HUES64 (cell line): ENCODE measurements at regions not wholly inside any gene's neighbourhood (a gene's known extent, or its start where the extent isn't known, plus 50 kb on each side); places are given as distances from the start of the nearest gene placed in this dataset.

ENCODE experiments used
- H3K27ac ChIP-seq: 2 replicates; pipeline ENCODE4 v1.7.0; 2013; ENCODE audit warnings: low read depth, low read length, inconsistent platforms
- H3K27me3 ChIP-seq: 2 replicates; pipeline ENCODE4 v1.6.1; 2013; ENCODE audit warnings: mild to moderate bottlenecking, low read length; ENCODE audit not compliant: insufficient read depth
- H3K36me3 ChIP-seq: 2 replicates; pipeline ENCODE4 v1.6.1; 2013; ENCODE audit warnings: mild to moderate bottlenecking, low read length; ENCODE audit not compliant: insufficient read depth
- H3K4me1 ChIP-seq: 2 replicates; pipeline ENCODE4 v1.6.1; 2013; ENCODE audit warnings: mild to moderate bottlenecking, low read length, moderate library complexity; ENCODE audit not compliant: insufficient read depth
- H3K4me3 ChIP-seq: 2 replicates; pipeline ENCODE4 v1.5.1; 2013; ENCODE audit warnings: mild to moderate bottlenecking, low read length, moderate library complexity
- H3K9ac ChIP-seq: 2 replicates; pipeline ENCODE4 v1.6.1; 2013; ENCODE audit warnings: mild to moderate bottlenecking, low read depth, low read length
- H3K9me3 ChIP-seq: 2 replicates; pipeline ENCODE4 v1.6.1; 2013; ENCODE audit warnings: low read depth, low read length; ENCODE audit not compliant: insufficient read depth
- WGBS: fragments of 150-250, 120-280 bp; methylation state at CpG from one replicate; pipeline ENCODE4 v1.1.7; 2013; ENCODE audit warnings: missing lambda C conversion rate; 5-methylcytosine and 5-hydroxymethylcytosine counted together

DNA sequence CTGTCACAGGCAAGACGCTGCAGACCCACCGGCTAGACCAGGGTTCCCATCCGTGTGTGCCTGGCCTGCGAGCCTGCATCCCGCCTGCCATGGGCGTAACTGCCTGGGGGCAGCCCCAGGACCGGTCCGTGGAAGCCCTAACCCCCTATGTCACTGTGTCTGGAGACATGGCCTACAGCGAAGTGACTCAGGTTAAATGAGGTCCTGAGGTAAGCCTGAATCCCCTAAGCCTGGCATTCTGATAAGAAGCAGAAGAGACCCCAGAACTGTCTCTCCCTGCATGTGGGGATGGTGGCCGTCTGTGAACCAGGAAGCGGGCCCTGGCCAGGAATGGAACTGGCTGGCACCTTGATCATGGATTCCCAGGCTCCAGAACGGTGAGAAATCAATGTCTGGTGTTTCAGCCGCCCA is 570.1 kb downstream of the BRD1 start:
- H3K4me1 ChIP-seq: no peaks in the 10 kb centered on the region
- no peak overlapping the region for H3K27ac ChIP-seq
- no peak overlapping the region for H3K9ac ChIP-seq
- H3K36me3 ChIP-seq: no peaks in the 10 kb centered on the region
- H3K27me3 ChIP-seq: no peaks in the 10 kb centered on the region
- H3K4me3 ChIP-seq: no peak overlapping the region
- no peaks in the 10 kb centered on the region for H3K9me3 ChIP-seq
- WGBS: 96% methylated on average over 13 of the region's 13 CpGs

DNA sequence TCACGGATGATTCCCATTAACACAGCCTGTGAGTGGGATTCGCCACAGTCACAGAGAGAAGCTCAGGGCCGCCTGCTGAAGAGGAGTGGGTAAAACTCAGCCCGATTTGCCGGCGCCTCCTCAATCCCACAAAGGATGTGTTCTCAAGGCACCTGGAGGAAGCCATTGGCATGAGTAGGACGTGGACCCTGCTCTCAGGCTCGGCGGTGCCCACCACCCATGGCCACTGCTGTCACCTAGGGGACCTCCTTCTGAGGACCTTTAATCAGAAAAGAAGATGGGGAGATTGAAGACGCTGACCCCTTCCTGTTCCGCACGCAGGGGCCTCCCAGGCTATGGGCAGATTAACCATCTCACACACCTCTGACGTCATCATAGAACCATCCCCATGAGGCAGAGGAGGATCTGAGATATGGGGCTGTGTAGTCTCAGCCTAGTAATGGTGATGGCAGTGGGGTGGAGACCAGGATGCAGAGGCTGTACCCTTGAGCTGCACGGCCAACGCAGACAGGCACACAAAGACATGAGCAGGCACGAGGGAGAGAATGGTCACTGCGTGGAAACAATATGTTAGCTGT is 571.8 kb downstream of the BRD1 start:
- 87% methylated on average over 16 of the region's 17 CpGs for WGBS

DNA sequence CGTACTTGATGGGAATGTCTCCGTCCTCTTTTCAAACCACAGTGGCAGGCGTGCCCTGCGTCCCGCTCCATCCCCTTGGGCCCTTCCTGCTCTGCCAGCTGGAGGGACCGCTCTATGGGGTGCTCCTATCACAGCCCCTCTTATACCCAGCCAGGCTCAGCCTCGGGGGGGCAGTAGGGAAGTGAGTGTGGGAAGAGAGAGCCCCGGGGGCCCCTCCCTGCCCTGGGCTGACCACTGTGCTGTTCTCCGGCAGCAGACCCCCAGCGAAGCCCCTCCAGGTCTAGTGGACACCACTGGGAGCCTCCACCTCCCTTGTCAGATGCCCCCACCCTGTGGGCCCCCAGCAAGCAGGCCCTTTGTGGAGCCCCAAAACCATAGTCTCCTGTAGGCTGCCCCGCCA is 572.5 kb downstream of the BRD1 start:
- H3K9me3 ChIP-seq: no peaks in the 10 kb centered on the region
- no peak overlapping the region for H3K27ac ChIP-seq
- H3K27me3 ChIP-seq: no peaks in the 10 kb centered on the region
- H3K4me1 ChIP-seq: no peaks in the 10 kb centered on the region
- WGBS: 91% methylated on average over 8 of the region's 11 CpGs
- H3K36me3 ChIP-seq: no peaks in the 10 kb centered on the region
- H3K9ac ChIP-seq: no peak overlapping the region
- no peak overlapping the region for H3K4me3 ChIP-seq

More for the DNA sequence above, 571.8 kb downstream of the BRD1 start:
- Histone ChIP-seq H3K36me3 (no peaks in the 10 kb centered on the region), H3K4me1 (no peaks in the 10 kb centered on the region), H3K9me3 (no peaks in the 10 kb centered on the region), H3K27me3 (no peaks in the 10 kb centered on the region), H3K27ac (no peak overlapping the region), H3K9ac (no peak overlapping the region), H3K4me3 (no peak overlapping the region)

DNA sequence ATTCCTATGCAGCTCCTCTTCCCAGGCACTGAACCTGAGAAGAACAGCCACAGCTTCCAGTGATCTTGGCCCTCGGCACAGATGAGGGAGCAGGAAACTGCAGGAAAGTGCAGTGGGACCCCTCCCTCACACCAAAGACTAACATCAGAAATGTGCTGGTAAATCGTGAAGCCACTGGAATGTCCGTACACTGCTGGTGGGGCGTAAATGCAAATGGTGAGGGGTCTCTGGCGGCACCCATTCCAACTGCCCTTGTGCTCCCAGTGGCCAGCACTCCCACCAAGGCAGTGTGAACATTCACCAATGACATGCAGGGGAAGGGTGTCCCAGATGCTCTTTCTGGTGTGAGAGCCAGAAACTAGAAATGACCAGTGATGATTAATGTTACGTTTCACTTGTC is 574.0 kb downstream of the BRD1 start:
- H3K4me1 ChIP-seq: no peaks in the 10 kb centered on the region
- H3K27ac ChIP-seq: no peak overlapping the region
- H3K36me3 ChIP-seq: no peaks in the 10 kb centered on the region
- H3K9ac ChIP-seq: no peak overlapping the region
- H3K27me3 ChIP-seq: no peaks in the 10 kb centered on the region
- WGBS: 96% methylated on average over 6 of the region's 6 CpGs
- no peak overlapping the region for H3K4me3 ChIP-seq
- H3K9me3 ChIP-seq: no peaks in the 10 kb centered on the region

DNA sequence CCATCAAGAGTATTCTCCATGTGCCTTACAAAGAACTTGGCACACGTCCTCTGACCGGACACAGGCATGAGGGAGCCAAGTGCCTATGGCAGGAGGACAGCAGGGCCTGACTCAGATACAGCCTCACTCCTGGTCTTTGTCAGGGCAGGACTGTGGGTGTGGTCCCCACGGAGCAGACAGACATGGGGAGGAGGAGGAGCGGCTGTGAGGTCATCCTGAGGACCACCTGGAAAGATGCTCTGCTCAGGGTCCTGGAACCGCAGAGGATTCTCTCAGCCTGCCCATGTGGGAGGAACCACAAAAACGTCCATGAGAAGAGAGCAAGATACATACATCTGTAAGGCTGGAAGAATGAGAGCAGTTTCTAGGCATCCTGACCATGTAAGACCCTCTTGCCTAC is 576.3 kb downstream of the BRD1 start:
- H3K36me3 ChIP-seq: no peaks in the 10 kb centered on the region
- H3K9ac ChIP-seq: no peak overlapping the region
- 82% methylated on average over 6 of the region's 6 CpGs for WGBS
- H3K4me3 ChIP-seq: no peak overlapping the region
- no peaks in the 10 kb centered on the region for H3K9me3 ChIP-seq
- no peaks in the 10 kb centered on the region for H3K27me3 ChIP-seq
- no peaks in the 10 kb centered on the region for H3K4me1 ChIP-seq
- H3K27ac ChIP-seq: no peak overlapping the region

DNA sequence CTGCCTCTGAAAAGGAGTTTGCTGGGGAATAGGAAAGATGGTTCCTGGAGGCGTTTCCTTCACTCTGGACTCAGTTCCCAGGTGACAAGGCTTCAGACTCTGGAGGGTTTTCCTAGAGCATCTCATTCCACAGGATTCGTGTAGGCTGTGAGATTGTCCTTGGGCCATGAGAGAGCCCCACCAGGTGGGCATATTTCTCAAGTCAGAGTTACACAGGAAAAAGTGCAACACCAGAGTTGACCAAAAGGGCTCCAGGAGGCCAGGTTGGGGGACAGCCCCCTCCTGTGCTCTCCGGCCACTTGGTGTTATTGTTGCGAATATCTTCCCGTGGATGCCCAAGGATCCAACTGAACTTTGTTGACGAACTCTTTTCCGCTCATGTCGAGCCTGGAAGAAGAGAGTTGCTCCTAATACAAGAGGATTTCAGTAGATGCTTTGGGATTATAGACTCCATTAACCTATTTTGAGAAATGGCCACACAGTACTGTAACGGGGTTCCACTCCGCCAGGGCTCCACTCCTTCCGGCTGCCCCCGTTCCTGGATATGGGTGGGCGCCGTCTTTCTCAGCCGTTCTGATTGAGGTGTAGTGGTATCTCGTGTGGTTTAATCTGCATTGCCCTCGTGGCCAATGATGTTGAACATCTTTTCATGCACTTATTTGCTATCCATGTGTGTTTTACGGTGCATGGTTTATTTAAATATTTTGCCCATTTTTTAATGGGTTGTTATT is 580.3 kb downstream of the BRD1 start:
- Histone ChIP-seq H3K9me3 (no peaks in the 10 kb centered on the region), H3K9ac (no peak overlapping the region), H3K36me3 (no peaks in the 10 kb centered on the region), H3K4me3 (no peak overlapping the region), H3K27me3 (no peaks in the 10 kb centered on the region), H3K4me1 (no peaks in the 10 kb centered on the region), H3K27ac (no peak overlapping the region)
- 94% methylated on average over 17 of the region's 18 CpGs for WGBS

DNA sequence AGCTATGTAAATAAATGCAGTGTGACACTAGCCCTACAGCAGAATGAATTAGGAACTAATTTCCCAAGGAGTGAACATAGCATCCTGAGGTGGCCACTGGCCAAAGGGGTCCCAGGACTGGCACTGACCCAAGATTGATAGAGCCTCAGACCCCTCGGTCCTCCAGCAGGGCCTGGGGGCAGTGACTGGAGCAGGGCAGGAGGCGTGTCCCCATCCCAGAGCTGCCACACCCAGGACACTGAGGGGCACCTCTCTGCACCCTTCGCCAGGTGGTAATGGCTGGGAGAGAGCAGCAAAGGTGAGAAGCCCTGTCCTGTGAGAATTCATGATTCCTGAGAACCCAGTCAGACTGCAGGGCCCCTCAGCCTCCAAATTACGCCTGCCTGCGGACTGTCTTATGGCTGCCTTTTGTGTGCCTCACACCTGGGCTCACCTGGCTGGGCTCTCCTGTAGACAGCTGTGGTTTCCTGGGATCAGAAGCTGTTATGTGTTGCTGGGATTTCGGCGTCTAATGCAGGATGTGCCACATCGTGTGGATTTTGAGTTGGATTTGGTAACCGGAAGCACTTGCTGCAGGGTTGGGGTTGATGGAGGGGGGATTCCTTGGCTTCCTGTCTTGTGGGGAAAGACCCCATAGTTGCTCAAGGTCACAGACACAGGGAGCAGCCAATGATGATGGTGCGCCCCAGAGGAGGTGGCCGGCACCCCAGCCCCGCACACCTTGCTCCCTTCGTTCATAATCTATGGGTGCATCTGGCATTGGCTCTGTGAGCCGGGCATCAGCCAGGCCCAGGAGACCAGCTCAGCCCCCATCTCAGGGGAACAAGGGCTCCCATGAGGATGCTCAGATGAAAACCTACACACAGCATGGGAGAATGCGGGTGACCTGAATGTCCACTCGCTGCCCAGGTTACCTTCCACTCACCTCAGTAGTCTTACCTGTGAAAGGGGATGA is 582.9 kb downstream of the BRD1 start:
- no peaks in the 10 kb centered on the region for H3K4me1 ChIP-seq
- 94% methylated on average over 16 of the region's 16 CpGs for WGBS
- H3K9ac ChIP-seq: no peak overlapping the region
- H3K27ac ChIP-seq: no peak overlapping the region
- H3K9me3 ChIP-seq: no peaks in the 10 kb centered on the region
- no peaks in the 10 kb centered on the region for H3K36me3 ChIP-seq
- H3K4me3 ChIP-seq: no peak overlapping the region
- no peaks in the 10 kb centered on the region for H3K27me3 ChIP-seq

DNA sequence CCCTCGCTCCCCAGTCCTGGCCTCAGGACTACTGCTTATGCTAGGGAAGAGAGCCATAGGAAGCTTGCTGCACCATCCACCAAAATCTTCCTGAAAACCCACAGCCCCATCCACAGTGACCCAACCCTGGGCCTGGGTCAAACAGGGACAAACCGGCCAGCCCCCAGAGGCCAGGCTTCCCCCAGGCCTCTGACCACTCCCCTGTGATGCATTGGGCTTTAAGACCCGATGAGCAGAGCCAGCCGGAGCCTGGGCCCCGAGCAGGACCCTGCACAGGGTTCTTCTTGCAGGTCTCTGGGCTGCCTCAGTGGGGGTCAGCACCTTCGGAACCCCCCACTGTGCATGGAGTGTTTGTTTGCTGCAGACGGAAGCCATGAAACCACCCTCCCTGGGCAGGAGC is 583.7 kb downstream of the BRD1 start:
- Histone ChIP-seq H3K36me3 (no peaks in the 10 kb centered on the region), H3K27me3 (no peaks in the 10 kb centered on the region), H3K27ac (no peak overlapping the region), H3K4me1 (no peaks in the 10 kb centered on the region), H3K9me3 (no peaks in the 10 kb centered on the region), H3K9ac (no peak overlapping the region), H3K4me3 (no peak overlapping the region)
- WGBS: 95% methylated on average over 7 of the region's 7 CpGs

DNA sequence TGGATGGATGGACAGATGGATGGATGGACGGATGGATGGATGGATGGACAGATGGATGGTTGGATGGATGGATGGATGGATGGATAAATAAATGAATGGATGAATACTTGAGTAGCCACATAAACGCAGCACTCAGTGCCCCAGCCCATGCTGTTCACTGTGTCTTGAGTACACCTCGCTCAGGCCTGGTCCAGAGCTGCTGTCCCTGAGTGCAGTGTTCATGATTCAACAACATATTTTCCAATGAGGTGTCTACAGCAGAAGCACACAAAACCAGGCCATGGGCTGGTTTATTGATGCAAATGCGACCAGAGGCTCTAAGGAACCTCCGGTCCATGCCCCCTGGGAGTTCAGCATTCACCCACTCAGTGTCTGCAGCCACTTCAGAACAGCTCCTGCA is 584.3 kb downstream of the BRD1 start:
- Histone ChIP-seq H3K4me1 (no peaks in the 10 kb centered on the region), H3K36me3 (no peaks in the 10 kb centered on the region), H3K27me3 (no peaks in the 10 kb centered on the region), H3K9me3 (no peaks in the 10 kb centered on the region), H3K4me3 (no peak overlapping the region), H3K27ac (no peak overlapping the region), H3K9ac (no peak overlapping the region)
- WGBS: 91% methylated on average over 5 of the region's 5 CpGs

DNA sequence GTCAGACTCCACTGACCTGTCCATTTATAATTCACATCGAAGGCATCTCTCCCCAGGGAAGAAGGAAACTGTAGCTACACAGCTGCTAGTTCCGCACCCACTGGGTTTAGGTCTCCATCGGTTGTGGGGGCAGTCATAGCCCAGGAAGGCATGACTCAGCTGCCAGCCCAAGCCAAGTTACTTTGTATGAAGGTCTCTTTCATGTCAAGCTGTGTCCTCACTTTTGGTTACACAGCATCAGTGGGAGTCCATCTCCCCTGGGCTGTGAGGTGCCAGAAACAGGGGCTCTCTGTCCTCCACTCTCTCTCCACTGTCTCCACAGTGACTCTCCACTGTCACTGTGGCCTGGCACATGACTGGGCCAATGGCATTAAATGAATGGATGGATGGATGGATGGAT is 585.2 kb downstream of the BRD1 start:
- H3K4me3 ChIP-seq: no peak overlapping the region
- H3K9ac ChIP-seq: no peak overlapping the region
- 93% methylated on average over 3 of the region's 3 CpGs for WGBS
- H3K9me3 ChIP-seq: no peaks in the 10 kb centered on the region
- no peaks in the 10 kb centered on the region for H3K27me3 ChIP-seq
- no peak overlapping the region for H3K27ac ChIP-seq
- no peaks in the 10 kb centered on the region for H3K4me1 ChIP-seq
- H3K36me3 ChIP-seq: no peaks in the 10 kb centered on the region

DNA sequence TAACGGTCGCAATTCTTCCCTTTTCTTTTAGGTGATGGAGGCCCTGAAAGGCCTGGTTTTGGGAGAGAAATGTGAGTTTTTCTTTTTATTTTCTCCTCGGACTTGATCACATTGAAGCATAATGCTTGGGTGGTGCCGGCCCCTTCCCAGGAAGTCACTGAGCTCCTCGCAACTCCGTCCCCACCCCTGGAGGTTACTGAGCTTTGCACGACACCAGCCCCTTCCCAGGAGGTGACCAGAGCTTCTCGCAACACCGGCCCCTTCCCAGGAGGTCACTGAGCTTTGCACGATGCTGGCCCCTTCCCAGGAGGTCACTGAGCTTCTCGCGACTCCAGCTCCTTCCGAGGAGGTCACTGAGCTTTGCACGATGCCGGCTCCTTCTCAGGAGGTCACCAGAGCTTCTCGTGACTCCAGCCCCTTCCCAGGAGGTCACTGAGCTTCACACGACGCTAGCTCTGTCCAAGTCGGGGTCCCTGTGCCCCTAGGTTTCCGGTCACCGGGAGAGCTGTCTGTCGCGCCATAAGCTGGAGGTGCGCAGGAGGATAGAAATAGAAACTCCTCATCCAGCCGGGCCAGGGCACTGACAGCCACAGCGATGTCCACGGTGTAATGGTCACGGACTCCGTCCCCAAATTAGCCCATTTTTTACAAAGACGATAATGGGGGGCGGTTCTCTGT is 586.4 kb downstream of the BRD1 start:
- no peaks in the 10 kb centered on the region for H3K36me3 ChIP-seq
- H3K27me3 ChIP-seq: no peaks in the 10 kb centered on the region
- no peak overlapping the region for H3K27ac ChIP-seq
- WGBS: 92% methylated on average over 31 of the region's 31 CpGs
- no peaks in the 10 kb centered on the region for H3K9me3 ChIP-seq
- H3K4me1 ChIP-seq: no peaks in the 10 kb centered on the region
- H3K9ac ChIP-seq: no peak overlapping the region
- H3K4me3 ChIP-seq: no peak overlapping the region
